HEK293T (cell line): ENCODE measurements at regions not wholly inside any gene's neighbourhood (a gene's known extent, or its start where the extent isn't known, plus 50 kb on each side); places are given as distances from the start of the nearest gene placed in this dataset.

Experiments used
- BHLHE40 ChIP-seq: fragments of 450-650 bp; IDR thresholded peaks from 2 replicates; pipeline ENCODE4 v1.6.1; 2016; ENCODE audit warnings: mild to moderate bottlenecking, moderate library complexity, borderline replicate concordance
- ELF4 ChIP-seq: fragments of 450-650 bp; IDR thresholded peaks from 2 replicates; pipeline ENCODE4 v1.6.1; 2017; ENCODE audit warnings: antibody characterized with exemption
- FOXA1 ChIP-seq: fragments of 450-650 bp; IDR thresholded peaks from 2 replicates; pipeline ENCODE4 v1.6.1; 2016; ENCODE audit warnings: mild to moderate bottlenecking
- FOXK2 ChIP-seq: fragments of 450-650 bp; IDR thresholded peaks from 2 replicates; pipeline ENCODE4 v1.6.1; 2016; ENCODE audit warnings: mild to moderate bottlenecking
- FOXM1 ChIP-seq: fragments of 450-650 bp; IDR thresholded peaks from 2 replicates; pipeline ENCODE4 v1.6.1; 2017; ENCODE audit warnings: mild to moderate bottlenecking, borderline replicate concordance
- NFRKB ChIP-seq: fragments of 450-650 bp; IDR thresholded peaks from 2 replicates; pipeline ENCODE4 v1.6.1; 2016; ENCODE audit warnings: mild to moderate bottlenecking, moderate library complexity
- SP1 ChIP-seq: fragments of 450-650 bp; IDR thresholded peaks from 2 replicates; pipeline ENCODE4 v1.6.1; 2017
- TARDBP ChIP-seq: fragments of 450-650 bp; IDR thresholded peaks from 2 replicates; pipeline ENCODE4 v1.6.1; 2016
- TF ChIP-seq, protein P1 (sequence below): fragments of 450-650 bp; IDR thresholded peaks from 2 replicates; pipeline ENCODE4 v1.6.1; 2016

DNA sequence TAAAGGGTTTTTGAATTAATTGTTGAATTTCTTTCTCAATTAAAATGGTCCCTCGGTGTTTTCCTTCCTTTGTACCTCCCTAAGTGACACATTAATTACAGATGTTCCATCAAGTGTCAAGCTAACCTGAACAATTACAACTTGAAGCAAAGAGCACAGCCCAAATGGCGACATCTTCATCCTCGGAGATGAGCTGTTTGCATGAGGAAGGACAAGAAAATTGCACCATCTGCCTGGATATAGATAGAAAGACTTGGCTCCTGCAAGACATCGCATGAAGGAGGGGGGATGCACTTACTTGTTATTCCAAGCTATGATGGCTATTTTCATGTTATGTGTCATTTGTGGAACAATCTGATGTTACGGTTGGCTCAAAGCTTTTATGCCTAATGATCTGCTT, 86.4 kb upstream of the ZKSCAN2 start:
- TF ChIP-seq, protein P1, sequence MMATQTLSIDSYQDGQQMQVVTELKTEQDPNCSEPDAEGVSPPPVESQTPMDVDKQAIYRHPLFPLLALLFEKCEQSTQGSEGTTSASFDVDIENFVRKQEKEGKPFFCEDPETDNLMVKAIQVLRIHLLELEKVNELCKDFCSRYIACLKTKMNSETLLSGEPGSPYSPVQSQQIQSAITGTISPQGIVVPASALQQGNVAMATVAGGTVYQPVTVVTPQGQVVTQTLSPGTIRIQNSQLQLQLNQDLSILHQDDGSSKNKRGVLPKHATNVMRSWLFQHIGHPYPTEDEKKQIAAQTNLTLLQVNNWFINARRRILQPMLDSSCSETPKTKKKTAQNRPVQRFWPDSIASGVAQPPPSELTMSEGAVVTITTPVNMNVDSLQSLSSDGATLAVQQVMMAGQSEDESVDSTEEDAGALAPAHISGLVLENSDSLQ = no peak
- TF ChIP-seq SP1 (no peak), FOXK2 (no peak), FOXM1 (no peak), TARDBP (no peak), ELF4 (no peak), NFRKB (no peak), FOXA1 (no peak), BHLHE40 (no peak)
